Fibroblast of lung (primary cell): ENCODE measurements at regions not wholly inside any gene's neighbourhood (a gene's known extent, or its start where the extent isn't known, plus 50 kb on each side); places are given as distances from the start of the nearest gene placed in this dataset.

Experiments used
- CTCF ChIP-seq, 2 donors: IDR thresholded peaks in 1 of 2; conservative IDR thresholded peaks in 1 of 2; 1 replicate in 1 of 2; 2 replicates in 1 of 2; pipeline ENCODE4 v1.5.1; 2011 to 2012; ENCODE audit warnings: low read length in 2 of 2, control low read depth in 1 of 2, inconsistent platforms in 1 of 2, low read depth in 1 of 2, mild to moderate bottlenecking in 1 of 2
- EZH2 ChIP-seq: IDR thresholded peaks from 2 replicates; pipeline ENCODE4 v1.5.1; 2012; ENCODE audit warnings: low read length, control low read depth, mild to moderate bottlenecking; ENCODE audit errors: missing control alignments

GRCh38 chr10:57654856-57655255 lies 612.8 kb downstream of the IPMK start:
- TF ChIP-seq EZH2 (no peak), CTCF (conservative IDR thresholded peaks at IDR 0.05 in 1 of 2, IDR thresholded peaks at IDR 0.05 in 1 of 2; ENCODE audit: low read depth in 1 of 2, low read length in 2 of 2) (no peak)
